GM12875 (cell line): ENCODE measurements at regions not wholly inside any gene's neighbourhood (a gene's known extent, or its start where the extent isn't known, plus 50 kb on each side); places are given as distances from the start of the nearest gene placed in this dataset.

Experiments used
- H3K4me3 ChIP-seq: one replicate; pipeline ENCODE4 v1.5.1; 2011; ENCODE audit warnings: low read depth, low read length, control low read depth
- CTCF ChIP-seq: IDR thresholded peaks from 2 replicates; pipeline ENCODE4 v1.5.1; 2011; ENCODE audit warnings: low read depth, mild to moderate bottlenecking, control low read depth, inconsistent platforms, low read length, moderate library complexity, borderline replicate concordance; ENCODE audit not compliant: insufficient read depth

GRCh38 chr1:114260805-114261484, 107.3 kb upstream of the SYT6 start:
- no peak overlapping the region for H3K4me3 ChIP-seq
- no peak for TF ChIP-seq CTCF

- H3K4me3 ChIP-seq, result no peak overlapping the region
- no peak for TF ChIP-seq CTCF
Measured at GRCh38 chr1:114259511-114260160, 106.0 kb upstream of the SYT6 start.

- no peak overlapping the region for H3K4me3 ChIP-seq
- TF ChIP-seq CTCF, result no peak
Measured at GRCh38 chr1:114258633-114259032, 105.0 kb upstream of the SYT6 start.

GRCh38 chr1:114258074-114258473, 104.4 kb upstream of the SYT6 start:
- no peak for TF ChIP-seq CTCF

GRCh38 chr1:114257554-114257953, 103.9 kb upstream of the SYT6 start:
- H3K4me3 ChIP-seq, result no peak overlapping the region
- TF ChIP-seq CTCF, result no peak

More at GRCh38 chr1:114258074-114258473, 104.4 kb upstream of the SYT6 start:
- H3K4me3 ChIP-seq, result no peak overlapping the region

GRCh38 chr1:114253900-114254299, 100.2 kb upstream of the SYT6 start:
- no peak overlapping the region for H3K4me3 ChIP-seq
- no peak for TF ChIP-seq CTCF

GRCh38 chr1:114251573-114251939, 97.9 kb upstream of the SYT6 start:
- no peak overlapping the region for H3K4me3 ChIP-seq

More at GRCh38 chr1:114251573-114251939, 97.9 kb upstream of the SYT6 start:
- TF ChIP-seq CTCF, result no peak
